Uterus (tissue), 3 donors: ENCODE measurements at regions not wholly inside any gene's neighbourhood (a gene's known extent, or its start where the extent isn't known, plus 50 kb on each side); places are given as distances from the start of the nearest gene placed in this dataset.

ENCODE experiments used
- DNase-seq, 2 donors: peaks; one replicate each; pipeline ENCODE4 v3.0.0-alpha.2; 2019 to 2020
- H3K27ac ChIP-seq, 2 donors: fragments of 200-600 bp; sonication (generic); 1 replicate in 1 of 2; 2 replicates in 1 of 2; pipeline ENCODE4 v1.5.1; 2016 to 2018
- H3K27me3 ChIP-seq, 2 donors: fragments of 200-600 bp; sonication (generic); one replicate each; pipeline ENCODE4 v1.5.1; 2018 to 2019; ENCODE audit warnings: control low read depth in 1 of 2
- H3K36me3 ChIP-seq, 2 donors: fragments of 200-600 bp; sonication (generic); one replicate each; pipeline ENCODE4 v1.5.1; 2019; ENCODE audit warnings: control low read depth in 1 of 2
- H3K4me1 ChIP-seq, 2 donors: fragments of 200-600 bp; sonication (generic); one replicate each; pipeline ENCODE4 v1.5.1; 2018 to 2019; ENCODE audit warnings: control low read depth in 1 of 2
- H3K4me3 ChIP-seq, 2 donors: fragments of 200-600 bp; sonication (generic); 1 replicate in 1 of 2; 2 replicates in 1 of 2; pipeline ENCODE4 v1.5.1; 2018 to 2019; ENCODE audit warnings: mild to moderate bottlenecking in 1 of 2
- H3K9me3 ChIP-seq, 2 donors: fragments of 200-600 bp; sonication (generic); one replicate each; pipeline ENCODE4 v1.5.1; 2019; ENCODE audit warnings: control low read depth in 1 of 2
- CTCF ChIP-seq, 4 experiments: fragments of 200-600 bp in 2 of 4; fragments of 450-650 bp in 2 of 4; sonication (generic) in 2 of 4; IDR thresholded peaks; one replicate each; pipeline ENCODE4 v1.5.1; 2016 to 2019; ENCODE audit warnings: antibody characterized with exemption in 4 of 4, mild to moderate bottlenecking in 2 of 4, moderate library complexity in 1 of 4
- POLR2A ChIP-seq, 2 donors: fragments of 450-650 bp; IDR thresholded peaks; one replicate each; pipeline ENCODE4 v1.6.1; 2016; ENCODE audit warnings: antibody characterized with exemption in 2 of 2, mild to moderate bottlenecking in 1 of 2, moderate library complexity in 1 of 2
- intact Hi-C: fragments of 100-400 bp; cut with DNase I; formaldehyde crosslinking; loops from one replicate; pipeline ENCODE4 v1.15.1; 2023; ENCODE audit warnings: low total_unique reads
- donor health status: DM: yes; HTN: yes; CAD: no.

GRCh38 chr12:127271776-127272175 lies 995.2 kb upstream of the TMEM132C start:
- TF ChIP-seq CTCF (IDR thresholded peaks at IDR 0.05) (no peak), POLR2A (IDR thresholded peaks at IDR 0.05) (no peak)
- no peaks in the 10 kb centered on the region for H3K36me3 ChIP-seq
- no peaks in the 10 kb centered on the region for H3K27me3 ChIP-seq
- H3K27ac ChIP-seq = no peak overlapping the region
- no peaks in the 10 kb centered on the region for H3K9me3 ChIP-seq
- H3K4me3 ChIP-seq = no peak overlapping the region
- DNase-seq = no peak
- intact Hi-C loops = no loop called here
- H3K4me1 ChIP-seq = no peaks in the 10 kb centered on the region

DNA sequence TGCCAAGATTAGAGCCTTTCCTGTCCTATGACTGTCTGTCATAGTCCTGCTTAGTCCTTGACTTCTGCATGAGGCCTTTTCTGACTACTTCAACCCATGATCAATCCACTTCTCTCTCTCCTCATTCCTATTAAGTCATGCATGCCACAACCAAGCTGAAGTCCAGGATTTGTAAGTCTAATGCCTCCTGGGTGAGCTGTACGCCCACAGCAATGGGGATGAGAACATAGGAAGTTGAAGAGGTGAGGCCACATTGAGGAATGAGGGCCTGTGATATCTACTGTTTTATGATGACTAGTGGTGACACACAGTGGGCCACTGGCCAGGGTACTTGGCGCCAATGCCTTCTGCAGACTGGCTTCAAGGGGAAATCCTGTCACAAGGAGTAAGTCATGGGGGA lies 994.1 kb upstream of the TMEM132C start:
- no peak for DNase-seq
- no peak overlapping the region for H3K27ac ChIP-seq
- no peaks in the 10 kb centered on the region for H3K4me1 ChIP-seq
- no peaks in the 10 kb centered on the region for H3K27me3 ChIP-seq
- intact Hi-C loops = no loop called here
- H3K4me3 ChIP-seq = no peak overlapping the region
- no peak for TF ChIP-seq CTCF (IDR thresholded peaks at IDR 0.05)
- no peak for TF ChIP-seq POLR2A (IDR thresholded peaks at IDR 0.05)
- H3K9me3 ChIP-seq = no peaks in the 10 kb centered on the region
- H3K36me3 ChIP-seq = no peaks in the 10 kb centered on the region

DNA sequence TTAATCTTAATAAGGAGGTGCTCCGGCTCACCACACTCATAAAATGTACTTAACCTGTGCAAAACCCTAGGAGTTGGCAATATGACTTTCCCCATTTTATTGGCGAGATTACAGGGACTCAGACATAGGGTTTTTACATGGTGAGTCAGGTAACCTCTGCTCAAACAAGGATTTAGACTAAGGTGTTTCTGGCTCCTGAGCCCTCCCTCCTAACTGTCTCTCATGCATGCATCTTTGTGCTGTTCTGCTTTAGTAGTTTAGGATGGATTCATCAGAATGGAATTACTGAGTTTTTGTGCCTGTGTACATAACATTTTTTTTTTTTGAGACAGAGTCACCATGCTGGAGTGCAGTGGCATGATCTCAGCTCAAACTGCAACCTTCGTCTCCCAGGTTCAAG lies 993.3 kb upstream of the TMEM132C start:
- TF ChIP-seq POLR2A (IDR thresholded peaks at IDR 0.05) (no peak), CTCF (IDR thresholded peaks at IDR 0.05) (no peak)
- Histone ChIP-seq H3K36me3 (no peaks in the 10 kb centered on the region), H3K27me3 (no peaks in the 10 kb centered on the region), H3K4me1 (no peaks in the 10 kb centered on the region), H3K9me3 (no peaks in the 10 kb centered on the region), H3K4me3 (no peak overlapping the region), H3K27ac (no peak overlapping the region)
- no peak for DNase-seq
- intact Hi-C loops = no loop called here

GRCh38 chr12:127275416-127275815 lies 991.6 kb upstream of the TMEM132C start:
- Histone ChIP-seq H3K27ac (no peak overlapping the region), H3K9me3 (no peaks in the 10 kb centered on the region), H3K4me1 (no peaks in the 10 kb centered on the region), H3K27me3 (no peaks in the 10 kb centered on the region), H3K36me3 (no peaks in the 10 kb centered on the region), H3K4me3 (no peak overlapping the region)
- no peak for DNase-seq
- intact Hi-C loops = no loop called here
- TF ChIP-seq CTCF (IDR thresholded peaks at IDR 0.05) (no peak), POLR2A (IDR thresholded peaks at IDR 0.05) (no peak)

DNA sequence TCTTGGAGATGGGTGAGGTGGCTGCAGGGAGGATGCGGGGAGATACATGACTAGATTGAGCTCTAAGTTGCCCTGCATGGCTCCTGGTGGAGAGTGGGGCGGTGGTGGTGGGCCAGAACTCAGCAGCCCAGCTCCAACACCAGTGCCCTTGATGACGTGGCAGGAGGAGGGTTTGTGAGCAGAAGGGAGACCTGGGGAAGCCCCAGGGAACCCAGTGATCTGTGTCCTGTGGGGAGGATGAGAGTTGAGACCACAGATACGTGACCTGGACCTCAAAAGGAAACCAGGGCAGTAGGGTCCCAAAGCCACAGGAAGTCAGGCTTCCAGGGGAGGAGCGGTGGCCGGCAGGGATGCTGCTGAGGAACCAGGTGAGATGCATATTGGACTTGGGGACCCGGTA lies 989.1 kb upstream of the TMEM132C start:
- intact Hi-C loops = no loop called here
- Histone ChIP-seq H3K36me3 (no peaks in the 10 kb centered on the region), H3K9me3 (no peaks in the 10 kb centered on the region), H3K27ac (no peak overlapping the region), H3K4me1 (no peaks in the 10 kb centered on the region), H3K4me3 (no peak overlapping the region), H3K27me3 (no peaks in the 10 kb centered on the region)
- DNase-seq = no peak
- no peak for TF ChIP-seq POLR2A (IDR thresholded peaks at IDR 0.05)
- no peak for TF ChIP-seq CTCF (IDR thresholded peaks at IDR 0.05)
